ENCODE measurements at regions not wholly inside any gene's neighbourhood (a gene's known extent, or its start where the extent isn't known, plus 50 kb on each side); places are given as distances from the start of the nearest gene placed in this dataset.

GRCh38 chr3:84600703-84601225, 358.0 kb upstream of the CADM2 start:
- TF ChIP-seq CTCF (IDR thresholded peaks at IDR 0.05) (no peak), EP300 (IDR thresholded peaks at IDR 0.05) (no peak), POLR2A (IDR thresholded peaks at IDR 0.05) (no peak)

Data from gastroesophageal sphincter (tissue), 3 donors.